Esophagus muscularis mucosa (tissue), 4 donors: ENCODE measurements at regions not wholly inside any gene's neighbourhood (a gene's known extent, or its start where the extent isn't known, plus 50 kb on each side); places are given as distances from the start of the nearest gene placed in this dataset.

Source experiments
- EP300 ChIP-seq: sonication (generic); formaldehyde crosslinking; IDR thresholded peaks from one replicate; pipeline ENCODE4 v1.6.1; 2017; ENCODE audit warnings: antibody characterized with exemption
- POLR2A ChIP-seq: fragments of 450-650 bp; IDR thresholded peaks from one replicate; pipeline ENCODE4 v1.6.1; 2017; ENCODE audit warnings: antibody characterized with exemption, moderate library complexity, mild to moderate bottlenecking, low read depth
- POLR2AphosphoS5 ChIP-seq, 2 donors: sonication (generic); formaldehyde crosslinking; IDR thresholded peaks; one replicate each; pipeline ENCODE4 v1.6.1; 2017; ENCODE audit warnings: antibody characterized with exemption in 2 of 2
- TF ChIP-seq, protein P1 (sequence below), 3 experiments: fragments of 200-600 bp in 2 of 3; fragments of 450-650 bp in 1 of 3; sonication (generic) in 2 of 3; IDR thresholded peaks; one replicate each; pipeline ENCODE4 v1.5.1; 2017 to 2019; ENCODE audit warnings: antibody characterized with exemption in 3 of 3, mild to moderate bottlenecking in 2 of 3, moderate library complexity in 1 of 3

DNA sequence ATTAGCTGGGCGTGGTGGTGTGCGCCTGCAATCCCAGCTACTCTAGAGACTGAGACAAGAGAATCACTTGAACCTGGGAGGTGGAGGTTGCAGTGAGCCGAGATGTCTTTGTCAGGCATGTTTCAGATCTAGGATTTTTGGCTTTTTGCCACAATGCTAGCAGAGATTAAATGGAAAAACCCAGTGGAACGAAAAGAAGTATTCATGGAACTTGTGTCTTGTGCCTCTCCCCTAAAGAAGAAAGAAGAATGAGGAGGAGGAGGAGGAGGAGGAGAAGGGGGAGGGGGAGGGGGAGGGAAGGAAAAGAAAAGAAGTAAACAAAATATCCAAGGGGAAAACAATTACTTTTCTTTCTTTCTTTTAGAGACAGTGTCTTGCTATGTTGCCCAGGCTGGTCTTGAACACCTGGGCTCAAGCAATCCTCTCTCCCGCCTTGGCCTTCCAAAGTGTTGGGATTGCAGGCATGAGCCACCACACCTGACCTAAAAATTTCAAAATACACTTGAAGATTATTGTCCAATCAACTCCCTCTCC, 106.0 kb downstream of the ARRDC3 start:
- TF ChIP-seq, protein P1, sequence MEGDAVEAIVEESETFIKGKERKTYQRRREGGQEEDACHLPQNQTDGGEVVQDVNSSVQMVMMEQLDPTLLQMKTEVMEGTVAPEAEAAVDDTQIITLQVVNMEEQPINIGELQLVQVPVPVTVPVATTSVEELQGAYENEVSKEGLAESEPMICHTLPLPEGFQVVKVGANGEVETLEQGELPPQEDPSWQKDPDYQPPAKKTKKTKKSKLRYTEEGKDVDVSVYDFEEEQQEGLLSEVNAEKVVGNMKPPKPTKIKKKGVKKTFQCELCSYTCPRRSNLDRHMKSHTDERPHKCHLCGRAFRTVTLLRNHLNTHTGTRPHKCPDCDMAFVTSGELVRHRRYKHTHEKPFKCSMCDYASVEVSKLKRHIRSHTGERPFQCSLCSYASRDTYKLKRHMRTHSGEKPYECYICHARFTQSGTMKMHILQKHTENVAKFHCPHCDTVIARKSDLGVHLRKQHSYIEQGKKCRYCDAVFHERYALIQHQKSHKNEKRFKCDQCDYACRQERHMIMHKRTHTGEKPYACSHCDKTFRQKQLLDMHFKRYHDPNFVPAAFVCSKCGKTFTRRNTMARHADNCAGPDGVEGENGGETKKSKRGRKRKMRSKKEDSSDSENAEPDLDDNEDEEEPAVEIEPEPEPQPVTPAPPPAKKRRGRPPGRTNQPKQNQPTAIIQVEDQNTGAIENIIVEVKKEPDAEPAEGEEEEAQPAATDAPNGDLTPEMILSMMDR (IDR thresholded peaks at IDR 0.05): no peak
- no peak for TF ChIP-seq POLR2A
- TF ChIP-seq POLR2AphosphoS5 (IDR thresholded peaks at IDR 0.05): no peak
- no peak for TF ChIP-seq EP300
